ENCODE measurements at regions not wholly inside any gene's neighbourhood (a gene's known extent, or its start where the extent isn't known, plus 50 kb on each side); places are given as distances from the start of the nearest gene placed in this dataset.

- no peak for ATAC-seq
Measured at GRCh38 chr15:26287381-26287780, 424.3 kb upstream of the ATP10A start.

GRCh38 chr15:26280281-26280680 lies 417.2 kb upstream of the ATP10A start:
- Histone ChIP-seq H3K36me3 (no peaks in the 10 kb centered on the region), H3K27me3 (no peaks in the 10 kb centered on the region), H3K4me3 (no peak overlapping the region), H3K4me1 (no peaks in the 10 kb centered on the region), H3K27ac (no peak overlapping the region), H3K9me3 (no peaks in the 10 kb centered on the region)
- TF ChIP-seq CTCF (IDR thresholded peaks at IDR 0.05) (no peak), POLR2A (IDR thresholded peaks at IDR 0.05) (no peak)
- DNase-seq = no peak
- ATAC-seq = no peak
- intact Hi-C loops (cut with DNase I) = no loop called here
- WGBS (ENCODE audit: insufficient coverage, low coverage, low lambda C conversion rate, missing lambda C conversion rate) = 57% methylated on average over 1 of the region's 1 CpG

More at GRCh38 chr15:26287381-26287780, 424.3 kb upstream of the ATP10A start:
- no peaks in the 10 kb centered on the region for H3K27me3 ChIP-seq
- no peak overlapping the region for H3K27ac ChIP-seq
- no peak overlapping the region for H3K4me3 ChIP-seq
- H3K9me3 ChIP-seq = no peaks in the 10 kb centered on the region
- DNase-seq = no peak
- intact Hi-C loops (cut with DNase I) = no loop called here
- no peaks in the 10 kb centered on the region for H3K4me1 ChIP-seq
- H3K36me3 ChIP-seq = no peaks in the 10 kb centered on the region
- TF ChIP-seq POLR2A (IDR thresholded peaks at IDR 0.05) (no peak), CTCF (IDR thresholded peaks at IDR 0.05) (no peak)

GRCh38 chr15:26261966-26262365 lies 398.8 kb upstream of the ATP10A start:
- Histone ChIP-seq H3K36me3 (no peaks in the 10 kb centered on the region), H3K27ac (no peak overlapping the region), H3K4me1 (no peaks in the 10 kb centered on the region), H3K4me3 (no peak overlapping the region), H3K27me3 (no peaks in the 10 kb centered on the region), H3K9me3 (no peaks in the 10 kb centered on the region)
- TF ChIP-seq POLR2A (IDR thresholded peaks at IDR 0.05) (no peak), CTCF (IDR thresholded peaks at IDR 0.05) (no peak)
- ATAC-seq (no peak), DNase-seq (no peak)
- intact Hi-C loops (cut with DNase I) = no loop called here
- WGBS (ENCODE audit: insufficient coverage, low coverage, low lambda C conversion rate, missing lambda C conversion rate) = 47% methylated on average over 3 of the region's 6 CpGs

- Histone ChIP-seq H3K27ac (no peak overlapping the region), H3K36me3 (no peaks in the 10 kb centered on the region), H3K9me3 (no peaks in the 10 kb centered on the region), H3K27me3 (no peaks in the 10 kb centered on the region), H3K4me1 (no peaks in the 10 kb centered on the region), H3K4me3 (no peak overlapping the region)
- WGBS (ENCODE audit: insufficient coverage, low coverage, low lambda C conversion rate, missing lambda C conversion rate) = 36% methylated on average over 5 of the region's 5 CpGs
- ATAC-seq (no peak), DNase-seq (no peak)
- no peak for TF ChIP-seq POLR2A (IDR thresholded peaks at IDR 0.05)
- TF ChIP-seq CTCF (IDR thresholded peaks at IDR 0.05) = no peak
- intact Hi-C loops (cut with DNase I) = no loop called here
Measured at GRCh38 chr15:26261413-26261812, 398.3 kb upstream of the ATP10A start.

GRCh38 chr15:26260517-26261133 lies 397.5 kb upstream of the ATP10A start:
- no peak overlapping the region for H3K27ac ChIP-seq
- intact Hi-C loops (cut with DNase I) = no loop called here
- no peak for TF ChIP-seq POLR2A (IDR thresholded peaks at IDR 0.05)
- TF ChIP-seq CTCF (IDR thresholded peaks at IDR 0.05) = peak; percentile 45 to 76 (median 68)
- H3K4me1 ChIP-seq = no peaks in the 10 kb centered on the region
- H3K36me3 ChIP-seq = no peaks in the 10 kb centered on the region
- H3K9me3 ChIP-seq = no peaks in the 10 kb centered on the region
- DNase-seq (peak in 1 of 3 donors; percentile 29), ATAC-seq (peak; percentile 47 to 72 (median 66))
- no peaks in the 10 kb centered on the region for H3K27me3 ChIP-seq
- WGBS (ENCODE audit: insufficient coverage, low coverage, low lambda C conversion rate, missing lambda C conversion rate) = 51% methylated on average over 10 of the region's 17 CpGs
- no peak overlapping the region for H3K4me3 ChIP-seq
